H1 (cell line): ENCODE measurements at regions not wholly inside any gene's neighbourhood (a gene's known extent, or its start where the extent isn't known, plus 50 kb on each side); places are given as distances from the start of the nearest gene placed in this dataset.
A peak's percentile ranks its signal among the peaks of the same experiment; 100 is the strongest.

Experiments
- CTCF ChIA-PET: fragments of 300-600 bp; sonication (Branson Sonifier 250); formaldehyde crosslinking; loops from one replicate; lab custom pipeline; 2021; ENCODE audit not compliant: partially characterized antibody; lab: Charles Lee
- POLR2A ChIA-PET: fragments of 300-600 bp; sonication (Branson Sonifier 250); formaldehyde crosslinking; loops from one replicate; lab custom pipeline; 2021; ENCODE audit warnings: inconsistent platforms; ENCODE audit not compliant: partially characterized antibody; lab: Charles Lee
- DNase-seq, 2 experiments: peaks; one replicate each; pipeline versions ENCODE4 v3.0.0 to v3.0.0-alpha.2; 2010 to 2022; ENCODE audit warnings: low spot score in 2 of 2, low read depth in 1 of 2, mixed read lengths in 1 of 2
- FAIRE-seq: peaks from 2 replicates; lab custom pipeline; 2011; peaks lifted over from hg19 to GRCh38; lab: Jason Lieb, UNC
- H2AFZ ChIP-seq: 2 replicates; pipeline ENCODE4 v1.8.1; 2012; ENCODE audit warnings: low read length, inconsistent platforms
- H2AK5ac ChIP-seq: 2 replicates; pipeline ENCODE4 v1.6.1; 2013; ENCODE audit warnings: low read depth, low read length
- H2BK120ac ChIP-seq: replicated peaks from 2 replicates; pipeline ENCODE3; 2013; ENCODE audit warnings: low read depth, low read length, inconsistent platforms
- H2BK12ac ChIP-seq: 2 replicates; pipeline ENCODE4 v1.6.1; 2013; ENCODE audit warnings: low read depth, low read length
- H2BK15ac ChIP-seq: 2 replicates; pipeline ENCODE4 v1.6.1; 2013; ENCODE audit warnings: low read length
- H2BK20ac ChIP-seq: 2 replicates; pipeline ENCODE4 v1.6.1; 2013; ENCODE audit warnings: low read length
- H2BK5ac ChIP-seq: 2 replicates; pipeline ENCODE4 v1.6.1; 2013; ENCODE audit warnings: low read depth, low read length
- H3K14ac ChIP-seq: 2 replicates; pipeline ENCODE4 v1.6.1; 2013; ENCODE audit warnings: inconsistent platforms; ENCODE audit not compliant: insufficient read length
- H3K18ac ChIP-seq: 2 replicates; pipeline ENCODE4 v1.6.1; 2013; ENCODE audit warnings: low read length; ENCODE audit errors: extremely low read depth
- H3K23ac ChIP-seq: 2 replicates; pipeline ENCODE4 v1.6.1; 2013; ENCODE audit warnings: inconsistent platforms; ENCODE audit not compliant: insufficient read length
- H3K23me2 ChIP-seq: 2 replicates; pipeline ENCODE4 v1.6.1; 2013; ENCODE audit warnings: low read depth, low read length
- H3K27ac ChIP-seq: 2 replicates; pipeline ENCODE4 v1.6.1; 2011; ENCODE audit warnings: low read depth, low read length, inconsistent platforms
- H3K27me3 ChIP-seq, 4 experiments: replicated peaks in 1 of 4; 1 replicate in 1 of 4; 2 replicates in 3 of 4; pipeline versions ENCODE4 v1.6.1 to v1.8.1; 2011 to 2013; ENCODE audit warnings: low read length in 3 of 4, mild to moderate bottlenecking in 3 of 4, inconsistent platforms in 2 of 4, mixed read lengths in 2 of 4, moderate library complexity in 1 of 4; ENCODE audit not compliant: control insufficient read depth in 3 of 4, insufficient read depth in 3 of 4; ENCODE audit errors: extremely low read depth in 1 of 4
- H3K36me3 ChIP-seq, 4 experiments: 2 replicates each; pipeline versions ENCODE4 v1.6.1 to v1.8.1; 2011 to 2013; ENCODE audit warnings: mild to moderate bottlenecking in 4 of 4, low read length in 3 of 4, moderate library complexity in 2 of 4, control low read depth in 1 of 4, inconsistent platforms in 1 of 4; ENCODE audit not compliant: insufficient read depth in 4 of 4, control insufficient read depth in 2 of 4
- H3K4ac ChIP-seq: replicated peaks from 2 replicates; pipeline ENCODE3; 2013; ENCODE audit warnings: low read length, low read depth, mixed read lengths, inconsistent platforms; ENCODE audit not compliant: insufficient read length
- H3K4me1 ChIP-seq, 4 experiments: replicated peaks in 1 of 4; 1 replicate in 1 of 4; 2 replicates in 3 of 4; pipeline versions ENCODE4 v1.6.1 to v1.8.1; 2011 to 2013; ENCODE audit warnings: low read length in 3 of 4, inconsistent platforms in 2 of 4, mixed read lengths in 1 of 4; ENCODE audit not compliant: insufficient read depth in 4 of 4, control insufficient read depth in 3 of 4
- H3K4me2 ChIP-seq, 2 experiments: 2 replicates each; pipeline versions ENCODE4 v1.6.1 to v1.8.1; 2011 to 2013; ENCODE audit warnings: low read depth in 2 of 2, low read length in 2 of 2, control low read depth in 1 of 2, inconsistent platforms in 1 of 2, mild to moderate bottlenecking in 1 of 2; ENCODE audit not compliant: insufficient read depth in 1 of 2
- H3K4me3 ChIP-seq, 4 experiments: fragments of 200-600, 300-600 bp in 1 of 4; sonication (generic), shearing (Covaris generic), sonication (Bioruptor Twin) in 1 of 4; 2 replicates each; pipeline versions ENCODE4 v1.5.1 to v1.8.1; 2011 to 2016; ENCODE audit warnings: low read length in 4 of 4, low read depth in 3 of 4, control low read depth in 2 of 4, inconsistent platforms in 2 of 4, mild to moderate bottlenecking in 2 of 4, mixed read lengths in 1 of 4, moderate library complexity in 1 of 4; ENCODE audit not compliant: insufficient read depth in 2 of 4; ENCODE audit errors: extremely low read depth in 1 of 4
- H3K56ac ChIP-seq: replicated peaks from 2 replicates; pipeline ENCODE3; 2013; ENCODE audit warnings: low read depth, mild to moderate bottlenecking, mixed read lengths, low read length, inconsistent platforms; ENCODE audit not compliant: insufficient read length
- H3K79me1 ChIP-seq: 2 replicates; pipeline ENCODE4 v1.6.1; 2013; ENCODE audit warnings: low read depth, low read length, control low read depth
- H3K79me2 ChIP-seq, 2 experiments: 2 replicates each; pipeline versions ENCODE4 v1.6.1 to v1.8.1; 2012 to 2013; ENCODE audit warnings: low read length in 2 of 2, mild to moderate bottlenecking in 2 of 2, inconsistent platforms in 1 of 2; ENCODE audit not compliant: insufficient read depth in 2 of 2, control insufficient read depth in 1 of 2
- H3K9ac ChIP-seq, 4 experiments: replicated peaks in 1 of 4; 1 replicate in 1 of 4; 2 replicates in 3 of 4; pipeline versions ENCODE4 v1.6.1 to v1.8.1; 2011 to 2013; ENCODE audit warnings: low read depth in 3 of 4, low read length in 3 of 4, control low read depth in 2 of 4, mild to moderate bottlenecking in 2 of 4, moderate library complexity in 2 of 4, inconsistent platforms in 1 of 4; ENCODE audit errors: extremely low read depth in 1 of 4
- H3K9me3 ChIP-seq, 2 experiments: 2 replicates each; pipeline versions ENCODE4 v1.6.1 to v1.8.1; 2012 to 2013; ENCODE audit warnings: mild to moderate bottlenecking in 2 of 2, moderate library complexity in 2 of 2, control low read depth in 1 of 2, inconsistent platforms in 1 of 2, low read depth in 1 of 2, low read length in 1 of 2, mixed read lengths in 1 of 2; ENCODE audit not compliant: insufficient read depth in 2 of 2
- H4K20me1 ChIP-seq, 2 experiments: replicated peaks in 1 of 2; 2 replicates each; pipeline versions ENCODE3 to v1.8.1; 2011 to 2013; ENCODE audit warnings: inconsistent platforms in 2 of 2, low read length in 2 of 2, mild to moderate bottlenecking in 1 of 2; ENCODE audit not compliant: insufficient read depth in 2 of 2, control insufficient read depth in 1 of 2
- H4K5ac ChIP-seq: 2 replicates; pipeline ENCODE4 v1.6.1; 2013; ENCODE audit warnings: low read length, low read depth, mixed read lengths, inconsistent platforms; ENCODE audit not compliant: insufficient read length
- H4K8ac ChIP-seq: 2 replicates; pipeline ENCODE4 v1.8.0; 2013; ENCODE audit warnings: mild to moderate bottlenecking, moderate library complexity, low read length, inconsistent platforms; ENCODE audit not compliant: insufficient read depth; ENCODE audit errors: extremely low read depth
- H4K91ac ChIP-seq: replicated peaks from 2 replicates; pipeline ENCODE3; 2013; ENCODE audit warnings: low read length, mixed read lengths, inconsistent platforms; ENCODE audit not compliant: insufficient read length
- CTCF ChIP-seq, 3 experiments: IDR thresholded peaks; 1 replicate in 2 of 3; 2 replicates in 1 of 3; pipeline versions ENCODE4 v1.5.1 to v1.6.1; 2011; ENCODE audit warnings: low read length in 3 of 3, mild to moderate bottlenecking in 3 of 3, inconsistent platforms in 2 of 3, low read depth in 1 of 3, moderate library complexity in 1 of 3; ENCODE audit not compliant: insufficient read depth in 1 of 3; ENCODE audit errors: control extremely low read depth in 1 of 3
- FOSL1 ChIP-seq: IDR thresholded peaks from 2 replicates; pipeline ENCODE4 v1.6.1; 2011; ENCODE audit warnings: mild to moderate bottlenecking, low read depth, low read length, moderate library complexity; ENCODE audit not compliant: insufficient read depth
- MAX ChIP-seq: IDR thresholded peaks from 2 replicates; pipeline ENCODE4 v1.6.1; 2012; ENCODE audit warnings: inconsistent platforms
- TAF1 ChIP-seq: IDR thresholded peaks from 2 replicates; pipeline ENCODE4 v1.6.1; 2011; ENCODE audit warnings: mild to moderate bottlenecking, low read depth, low read length
- TEAD4 ChIP-seq: IDR thresholded peaks from 2 replicates; pipeline ENCODE4 v1.6.1; 2012; ENCODE audit warnings: low read depth, low read length, inconsistent platforms, mixed read lengths
- WGBS, 2 experiments: shearing (Covaris generic) in 1 of 2; methylation state at CpG; one replicate each; pipeline versions ENCODE4 v1.1.6 to v1.1.7; 2013 to 2015; ENCODE audit warnings: low lambda C conversion rate in 2 of 2, mixed read lengths in 2 of 2, inconsistent platforms in 1 of 2, low coverage in 1 of 2, missing lambda C conversion rate in 1 of 2; ENCODE audit not compliant: insufficient replicate concordance in 2 of 2, insufficient coverage in 1 of 2, insufficient read length in 1 of 2; ENCODE audit errors: extremely low coverage in 1 of 2, missing lambda C conversion rate in 1 of 2; 5-methylcytosine and 5-hydroxymethylcytosine counted together

DNA sequence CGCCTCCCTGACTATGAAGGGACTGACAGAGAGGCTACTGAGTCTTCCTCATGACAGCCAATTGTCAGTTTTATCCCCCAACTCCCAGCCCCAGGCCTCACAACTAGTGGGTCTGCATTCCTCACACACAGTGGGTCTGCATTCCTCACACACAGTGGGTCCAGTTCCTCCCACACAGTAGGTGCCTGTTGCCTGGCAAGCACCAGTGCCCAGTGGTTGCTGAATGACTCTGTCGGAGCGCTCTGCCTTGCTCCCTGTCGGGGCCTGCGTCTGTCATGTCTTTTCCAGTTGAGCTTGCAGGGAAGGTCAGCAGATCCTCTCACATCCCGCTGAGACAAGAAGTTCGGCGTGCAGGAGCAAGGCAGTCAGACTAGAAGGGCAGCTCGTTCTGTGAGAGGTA lies 590.0 kb upstream of the MKI67 start:
- H2BK12ac ChIP-seq = no peak overlapping the region
- no peak overlapping the region for H2BK5ac ChIP-seq
- no peak overlapping the region for H3K4me3 ChIP-seq
- H4K20me1 ChIP-seq = no peaks in the 10 kb centered on the region
- H3K4me2 ChIP-seq = no peak overlapping the region
- no peak overlapping the region for H3K9ac ChIP-seq
- H3K79me1 ChIP-seq = no peaks in the 10 kb centered on the region
- H2AK5ac ChIP-seq = no peak overlapping the region
- no peak overlapping the region for H3K23ac ChIP-seq
- H4K5ac ChIP-seq = no peak overlapping the region
- no peaks in the 10 kb centered on the region for H3K27me3 ChIP-seq
- POLR2A ChIA-PET = no interaction called here
- H3K36me3 ChIP-seq = no peaks in the 10 kb centered on the region
- H3K18ac ChIP-seq = no peak overlapping the region
- no peak for TF ChIP-seq MAX
- TF ChIP-seq TEAD4 = peak; percentile 28; the same call in 1 of the 2 replicates
- no peak for TF ChIP-seq TAF1
- TF ChIP-seq FOSL1 = no peak
- TF ChIP-seq CTCF (IDR thresholded peaks at IDR 0.05; ENCODE audit: control extremely low read depth in 1 of 3, insufficient read depth in 1 of 3, low read depth in 1 of 3, low read length in 3 of 3) = no peak
- H2BK120ac ChIP-seq = no peak overlapping the region
- no peak overlapping the region for H4K8ac ChIP-seq
- no peak overlapping the region for H3K4ac ChIP-seq
- H3K79me2 ChIP-seq = no peaks in the 10 kb centered on the region
- no peak overlapping the region for H4K91ac ChIP-seq
- no peak overlapping the region for H3K27ac ChIP-seq
- no peak overlapping the region for H3K14ac ChIP-seq
- 87% methylated on average over 9 of the region's 9 CpGs; no CpG with 5 or more reads in 1 of the 2 experiments for WGBS, 2 experiments
- DNase-seq (no peak), FAIRE-seq (no peak)
- no peak overlapping the region for H3K56ac ChIP-seq
- peaks cover 0 to 6% (median 0%) of the 10 kb centered on the region in 4 experiments; a peak in 1 of 7 replicates for H3K4me1 ChIP-seq
- CTCF ChIA-PET = interaction anchor here (1.5 to 1.9 kb wide), 2 partner anchors 9 to 448 kb away, joined by 4 to 9 read pairs; no protein-coding TSS in a partner anchor
- H2AFZ ChIP-seq = no peak overlapping the region
- no peak overlapping the region for H2BK15ac ChIP-seq
- no peaks in the 10 kb centered on the region for H3K9me3 ChIP-seq
- no peak overlapping the region for H2BK20ac ChIP-seq
- H3K23me2 ChIP-seq = no peaks in the 10 kb centered on the region
